ENCODE measurements at regions not wholly inside any gene's neighbourhood (a gene's known extent, or its start where the extent isn't known, plus 50 kb on each side); places are given as distances from the start of the nearest gene placed in this dataset.

DNA sequence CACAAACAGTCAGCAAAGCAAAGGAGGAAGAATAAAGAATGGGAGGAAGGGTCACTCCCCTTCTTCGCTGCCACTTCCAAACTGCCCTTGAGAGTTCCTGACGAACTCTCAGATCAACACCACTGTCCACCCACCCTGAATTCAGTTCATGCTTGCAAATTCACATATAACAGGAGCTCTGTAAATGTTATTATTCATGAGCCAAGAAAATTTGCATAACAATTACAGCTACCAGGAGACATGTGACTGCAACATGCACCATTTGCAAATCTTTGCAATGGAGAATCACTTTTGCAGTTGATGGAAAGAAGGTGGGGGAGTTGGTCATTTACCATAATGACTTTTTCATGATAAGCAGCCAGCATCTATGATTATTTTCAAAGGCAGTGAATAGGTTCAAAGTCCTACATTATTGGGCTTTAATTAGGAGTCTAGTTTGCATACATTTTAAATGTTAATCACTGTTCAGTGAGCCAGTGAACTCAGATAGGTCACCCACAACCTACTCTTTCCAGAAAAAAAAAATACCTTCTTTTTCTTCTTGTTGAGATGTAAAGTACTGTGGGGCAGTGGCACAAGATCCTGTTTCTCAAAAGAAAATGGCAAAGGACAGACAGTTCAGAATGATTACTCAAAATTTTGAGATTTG, 149.7 kb downstream of the CAAP1 start:
- Mint-ChIP-seq H3K9me3 (no peaks in the 10 kb centered on the region), H3K27ac (no peak overlapping the region), H3K27me3 (peaks cover 7% of the 10 kb centered on the region), H3K4me3 (no peak overlapping the region), H3K4me1 (ENCODE audit: unreplicated experiment) (no peaks in the 10 kb centered on the region), H3K36me3 (no peaks in the 10 kb centered on the region)
- no peak for TF ChIP-seq CTCF (conservative IDR thresholded peaks at IDR 0.05)
- DNase-seq (ENCODE audit: extremely low spot score, unreplicated experiment): no peak

DNA sequence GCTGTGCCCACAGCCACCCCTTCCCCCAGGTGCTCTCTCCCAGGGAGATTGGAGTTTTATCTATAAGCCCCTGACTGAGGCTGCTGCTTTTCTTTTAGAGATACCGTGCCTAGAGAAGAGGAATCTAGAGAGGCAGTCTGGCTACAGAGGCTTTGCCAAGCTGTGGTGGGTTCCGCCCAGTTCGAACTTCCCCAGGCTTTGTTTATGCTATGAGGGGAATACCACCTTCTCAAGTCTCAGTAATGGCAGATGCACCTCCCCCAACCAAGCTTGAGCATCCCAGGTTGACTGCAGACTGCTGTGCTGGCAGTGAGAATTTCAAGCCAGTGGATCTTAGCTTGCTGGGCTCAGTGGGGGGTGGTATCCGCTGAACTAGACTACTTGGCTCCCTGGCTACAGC, 157.4 kb downstream of the CAAP1 start:
- H3K27ac Mint-ChIP-seq: no peak overlapping the region
- H3K36me3 Mint-ChIP-seq: no peaks in the 10 kb centered on the region
- peaks cover 11% of the 10 kb centered on the region for H3K9me3 Mint-ChIP-seq
- no peak overlapping the region for H3K4me3 Mint-ChIP-seq
- peaks cover 8% of the 10 kb centered on the region for H3K27me3 Mint-ChIP-seq
- TF ChIP-seq CTCF (conservative IDR thresholded peaks at IDR 0.05): no peak
- no peak for DNase-seq (ENCODE audit: extremely low spot score, unreplicated experiment)
- no peaks in the 10 kb centered on the region for H3K4me1 Mint-ChIP-seq (ENCODE audit: unreplicated experiment)

- Mint-ChIP-seq H3K4me3 (no peak overlapping the region), H3K36me3 (no peaks in the 10 kb centered on the region), H3K9me3 (peaks cover 7% of the 10 kb centered on the region), H3K27ac (no peak overlapping the region), H3K4me1 (ENCODE audit: unreplicated experiment) (no peaks in the 10 kb centered on the region), H3K27me3 (peaks cover 34% of the 10 kb centered on the region)
- no peak for DNase-seq (ENCODE audit: extremely low spot score, unreplicated experiment)
- TF ChIP-seq CTCF (conservative IDR thresholded peaks at IDR 0.05): no peak
Observed at GRCh38 chr9:26729187-26729586, 163.4 kb downstream of the CAAP1 start.

GRCh38 chr9:26727471-26727870, 165.1 kb downstream of the CAAP1 start:
- Mint-ChIP-seq H3K4me1 (ENCODE audit: unreplicated experiment) (peaks cover 11% of the 10 kb centered on the region), H3K4me3 (no peak overlapping the region)
- TF ChIP-seq CTCF (conservative IDR thresholded peaks at IDR 0.05): no peak

DNA sequence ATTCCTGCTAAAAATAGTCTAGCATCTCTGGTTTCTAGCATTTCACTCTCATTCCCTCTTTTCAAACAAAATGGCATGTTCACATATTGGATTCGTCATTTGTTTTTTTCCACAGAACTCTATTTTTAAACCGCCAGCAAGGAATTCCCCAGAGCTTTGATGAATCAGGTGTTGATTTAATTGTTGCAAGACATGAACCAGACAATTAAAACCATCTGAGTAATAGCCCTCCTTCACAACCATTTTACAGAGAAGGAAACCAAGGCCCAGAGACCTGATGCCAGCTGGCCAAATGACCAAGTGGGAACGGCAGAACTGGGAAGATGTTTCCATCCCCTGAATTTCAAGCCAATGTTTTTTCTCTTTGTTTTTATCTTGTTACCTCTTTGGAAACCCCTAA, 167.0 kb downstream of the CAAP1 start:
- no peaks in the 10 kb centered on the region for H3K36me3 Mint-ChIP-seq
- peaks cover 54% of the 10 kb centered on the region for H3K27me3 Mint-ChIP-seq
- no peaks in the 10 kb centered on the region for H3K9me3 Mint-ChIP-seq
- no peak overlapping the region for H3K4me3 Mint-ChIP-seq
- H3K4me1 Mint-ChIP-seq (ENCODE audit: unreplicated experiment): peaks cover 21% of the 10 kb centered on the region
- TF ChIP-seq CTCF (conservative IDR thresholded peaks at IDR 0.05): no peak
- no peak overlapping the region for H3K27ac Mint-ChIP-seq
- DNase-seq (ENCODE audit: extremely low spot score, unreplicated experiment): no peak

More at GRCh38 chr9:26727471-26727870, 165.1 kb downstream of the CAAP1 start:
- no peak for DNase-seq (ENCODE audit: extremely low spot score, unreplicated experiment)
- Mint-ChIP-seq H3K36me3 (no peaks in the 10 kb centered on the region), H3K27me3 (peaks cover 46% of the 10 kb centered on the region), H3K9me3 (no peaks in the 10 kb centered on the region), H3K27ac (no peak overlapping the region)

GRCh38 chr9:26723486-26723885, 169.1 kb downstream of the CAAP1 start:
- Mint-ChIP-seq H3K9me3 (no peaks in the 10 kb centered on the region), H3K27me3 (peaks cover 59% of the 10 kb centered on the region), H3K4me3 (peak overlapping the region; percentile 0), H3K4me1 (ENCODE audit: unreplicated experiment) (peaks cover 21% of the 10 kb centered on the region), H3K36me3 (no peaks in the 10 kb centered on the region), H3K27ac (no peak overlapping the region)
- no peak for DNase-seq (ENCODE audit: extremely low spot score, unreplicated experiment)
- TF ChIP-seq CTCF (conservative IDR thresholded peaks at IDR 0.05): peak; percentile 69
